Lung (tissue), 11 donors: ENCODE measurements at regions not wholly inside any gene's neighbourhood (a gene's known extent, or its start where the extent isn't known, plus 50 kb on each side); places are given as distances from the start of the nearest gene placed in this dataset.

Experiments
- ATAC-seq: fragments of 200-7000 bp; cut with Tn5 transposase; one replicate; pipeline ENCODE4 v1.9.1; 2020; ENCODE audit warnings: moderate number of reproducible peaks; ENCODE audit not compliant: insufficient read depth, low FRiP score
- DNase-seq, 3 donors: peaks; one replicate each; pipeline ENCODE4 v3.0.0-alpha.2; 2013 to 2017
- H3K27ac ChIP-seq, 2 donors: one replicate each; pipeline ENCODE4 v1.5.1; 2013; ENCODE audit warnings: mild to moderate bottlenecking in 2 of 2, moderate library complexity in 2 of 2, control low read depth in 1 of 2, inconsistent platforms in 1 of 2, low read depth in 1 of 2, low read length in 1 of 2
- H3K27me3 ChIP-seq, 3 donors: one replicate each; pipeline ENCODE4 v1.5.1; 2013; ENCODE audit warnings: low read length in 2 of 3; ENCODE audit not compliant: control insufficient read depth in 3 of 3, insufficient read depth in 3 of 3
- H3K36me3 ChIP-seq, 4 donors: one replicate each; pipeline ENCODE4 v1.5.1; 2013; ENCODE audit warnings: low read length in 4 of 4, mild to moderate bottlenecking in 1 of 4, moderate library complexity in 1 of 4; ENCODE audit not compliant: control insufficient read depth in 4 of 4, insufficient read depth in 4 of 4
- H3K4me1 ChIP-seq, 5 donors: one replicate each; pipeline ENCODE4 v1.5.1; 2013; ENCODE audit warnings: low read length in 5 of 5, mild to moderate bottlenecking in 2 of 5, moderate library complexity in 1 of 5; ENCODE audit not compliant: control insufficient read depth in 5 of 5, insufficient read depth in 5 of 5
- H3K4me3 ChIP-seq: one replicate; pipeline ENCODE4 v1.5.1; 2013; ENCODE audit warnings: mild to moderate bottlenecking, control low read depth, moderate library complexity
- H3K9ac ChIP-seq, 2 donors: one replicate each; pipeline ENCODE4 v1.5.1; 2013; ENCODE audit warnings: low read length in 2 of 2, control low read depth in 1 of 2; ENCODE audit not compliant: insufficient read depth in 1 of 2
- H3K9me3 ChIP-seq, 4 donors: one replicate each; pipeline ENCODE4 v1.5.1; 2013; ENCODE audit warnings: low read length in 3 of 4, mild to moderate bottlenecking in 1 of 4, moderate library complexity in 1 of 4; ENCODE audit not compliant: control insufficient read depth in 4 of 4, insufficient read depth in 3 of 4
- CTCF ChIP-seq: IDR thresholded peaks from 2 replicates; pipeline ENCODE4 v1.5.1; 2012; ENCODE audit warnings: mild to moderate bottlenecking; ENCODE audit errors: control extremely low read depth, extremely low read depth
- WGBS, 2 donors: extraction: QIAGEN DNeasy Blood & Tissue Kit; methylation state at CpG; one replicate each; pipeline ENCODE4 v1.1.7; 2013; 5-methylcytosine and 5-hydroxymethylcytosine counted together
- donor health status: control.
- donor health status: control.
- donor health status: Bipolar disorder and iron deficiency.
- donor health status: healthy.
- donor health status: DM: yes; HTN: yes; CAD: no.

- no peaks in the 10 kb centered on the region for H3K4me1 ChIP-seq
- no peak for TF ChIP-seq CTCF
- 93 to 96% methylated on average over 1 of the region's 1 CpG for WGBS, 2 donors
Observed at GRCh38 chr16:65202461-65202860, 80.6 kb upstream of the CDH11 start.

GRCh38 chr16:65201511-65201910 is 79.6 kb upstream of the CDH11 start:
- no peaks in the 10 kb centered on the region for H3K9me3 ChIP-seq
- no peaks in the 10 kb centered on the region for H3K36me3 ChIP-seq
- no peak for TF ChIP-seq CTCF
- DNase-seq: peak; percentile 37 to 69 (median 61)
- H3K27me3 ChIP-seq: no peaks in the 10 kb centered on the region
- H3K9ac ChIP-seq: peak overlapping the region in 1 of 2 donors; percentile 26
- no peaks in the 10 kb centered on the region for H3K4me1 ChIP-seq
- no peak overlapping the region for H3K27ac ChIP-seq
- 72 to 81% methylated on average over 8 of the region's 8 CpGs for WGBS, 2 donors
- no peak overlapping the region for H3K4me3 ChIP-seq
- ATAC-seq: no peak

More at GRCh38 chr16:65202461-65202860, 80.6 kb upstream of the CDH11 start:
- Histone ChIP-seq H3K27me3 (no peaks in the 10 kb centered on the region), H3K4me3 (no peak overlapping the region), H3K36me3 (no peaks in the 10 kb centered on the region), H3K9me3 (no peaks in the 10 kb centered on the region), H3K27ac (no peak overlapping the region), H3K9ac (no peak overlapping the region)
- no peak for ATAC-seq
- no peak for DNase-seq

GRCh38 chr16:65200857-65201256 is 79.0 kb upstream of the CDH11 start:
- DNase-seq: peak in 2 of 3 donors; percentile 45 to 59
- no peak overlapping the region for H3K4me3 ChIP-seq
- no peak overlapping the region for H3K9ac ChIP-seq
- H3K27me3 ChIP-seq: no peaks in the 10 kb centered on the region
- no peak overlapping the region for H3K27ac ChIP-seq
- H3K36me3 ChIP-seq: no peaks in the 10 kb centered on the region
- no peak for ATAC-seq
- TF ChIP-seq CTCF: no peak
- peaks cover 0 to 3% (median 0%) of the 10 kb centered on the region in 5 donors for H3K4me1 ChIP-seq
- no peaks in the 10 kb centered on the region for H3K9me3 ChIP-seq
- WGBS, 2 donors: 81 to 88% methylated on average over 5 of the region's 5 CpGs

GRCh38 chr16:65200156-65200773 is 78.4 kb upstream of the CDH11 start:
- Histone ChIP-seq H3K4me1 (peaks cover 0 to 4% (median 0%) of the 10 kb centered on the region in 5 donors), H3K27ac (no peak overlapping the region), H3K9ac (no peak overlapping the region), H3K27me3 (no peaks in the 10 kb centered on the region), H3K36me3 (no peaks in the 10 kb centered on the region), H3K4me3 (no peak overlapping the region), H3K9me3 (no peaks in the 10 kb centered on the region)
- ATAC-seq: no peak
- WGBS, 2 donors: 77 to 80% methylated on average over 5 of the region's 5 CpGs
- DNase-seq: peak in 2 of 3 donors; percentile 52 to 67
- no peak for TF ChIP-seq CTCF
